K562 (cell line): ENCODE measurements at regions not wholly inside any gene's neighbourhood (a gene's known extent, or its start where the extent isn't known, plus 50 kb on each side); places are given as distances from the start of the nearest gene placed in this dataset.

Experiments
- CREB3L1 ChIP-seq: fragments of 450-650 bp; IDR thresholded peaks from 2 replicates; pipeline ENCODE4 v1.6.1; 2014; ENCODE audit warnings: low read depth, mild to moderate bottlenecking, moderate library complexity, borderline replicate concordance
- CTCFL ChIP-seq: IDR thresholded peaks from 2 replicates; pipeline ENCODE4 v1.6.1; 2011; ENCODE audit warnings: borderline replicate concordance, low read depth, mild to moderate bottlenecking, moderate library complexity, low read length; ENCODE audit not compliant: insufficient read depth, poor library complexity, severe bottlenecking
- GABPB1 ChIP-seq: sonication (generic); formaldehyde crosslinking; IDR thresholded peaks from 2 replicates; pipeline ENCODE4 v1.8.0; 2022; ENCODE audit warnings: mild to moderate bottlenecking, missing genetic modification reagents
- HES1 ChIP-seq: fragments of 450-650 bp; IDR thresholded peaks from 2 replicates; pipeline ENCODE4 v1.6.1; 2016; ENCODE audit warnings: low read depth, mild to moderate bottlenecking, moderate library complexity
- MBD1 ChIP-seq: fragments of 250-450 bp; sonication (Bioruptor Pico); IDR thresholded peaks from 2 replicates; pipeline ENCODE4 v1.8.0; 2022; ENCODE audit warnings: inconsistent platforms
- ZNF398 ChIP-seq: fragments of 250-450 bp; sonication (Bioruptor Pico); IDR thresholded peaks from 2 replicates; pipeline ENCODE4 v1.8.0; 2021; ENCODE audit warnings: moderate library complexity, mild to moderate bottlenecking, inconsistent platforms

GRCh38 chr2:146077156-146077555 is 1557.2 kb upstream of the ZEB2 start (continued):
- TF ChIP-seq ZNF398, result no peak
- TF ChIP-seq MBD1 (CRISPR knock-in tag), result no peak
- TF ChIP-seq CTCFL, result no peak
- no peak for TF ChIP-seq CREB3L1
- no peak for TF ChIP-seq HES1
- no peak for TF ChIP-seq GABPB1 (CRISPR knock-in tag)
